ENCODE measurements at regions not wholly inside any gene's neighbourhood (a gene's known extent, or its start where the extent isn't known, plus 50 kb on each side); places are given as distances from the start of the nearest gene placed in this dataset.

GRCh38 chr14:98146416-98146815 lies 1125.6 kb downstream of the BCL11B start:
- H3K36me3 Mint-ChIP-seq (ENCODE audit: low read depth) = no peaks in the 10 kb centered on the region
- peaks cover 28% of the 10 kb centered on the region for H3K4me1 Mint-ChIP-seq (ENCODE audit: low read depth)
- no peaks in the 10 kb centered on the region for H3K27me3 Mint-ChIP-seq (ENCODE audit: low read depth)
- H3K9me3 Mint-ChIP-seq = peaks cover 10% of the 10 kb centered on the region
- no peak overlapping the region for H3K4me3 Mint-ChIP-seq (ENCODE audit: low read depth)
- no peak for DNase-seq (ENCODE audit: low spot score)
- intact Hi-C loops (cut with micrococcal nuclease) = loop anchor here (10.0 kb wide), 1 partner anchor 368 kb away; no protein-coding TSS in a partner anchor
- H3K27ac Mint-ChIP-seq = no peak overlapping the region

- intact Hi-C loops (cut with micrococcal nuclease) = no loop called here
- DNase-seq (ENCODE audit: low spot score) = no peak
- no peak overlapping the region for H3K27ac Mint-ChIP-seq
- H3K4me3 Mint-ChIP-seq (ENCODE audit: low read depth) = no peak overlapping the region
- H3K9me3 Mint-ChIP-seq = peaks cover 10% of the 10 kb centered on the region
- no peaks in the 10 kb centered on the region for H3K27me3 Mint-ChIP-seq (ENCODE audit: low read depth)
- peaks cover 16% of the 10 kb centered on the region for H3K4me1 Mint-ChIP-seq (ENCODE audit: low read depth)
- no peaks in the 10 kb centered on the region for H3K36me3 Mint-ChIP-seq (ENCODE audit: low read depth)
Measured at GRCh38 chr14:98154254-98154653, 1117.7 kb downstream of the BCL11B start.

- Mint-ChIP-seq H3K4me3 (ENCODE audit: low read depth) (no peak overlapping the region), H3K9me3 (no peaks in the 10 kb centered on the region), H3K27ac (no peak overlapping the region), H3K4me1 (ENCODE audit: low read depth) (peaks cover 16% of the 10 kb centered on the region), H3K36me3 (ENCODE audit: low read depth) (no peaks in the 10 kb centered on the region), H3K27me3 (ENCODE audit: low read depth) (no peaks in the 10 kb centered on the region)
- intact Hi-C loops (cut with micrococcal nuclease) = no loop called here
- DNase-seq (ENCODE audit: low spot score) = no peak
Measured at GRCh38 chr14:98156411-98156810, 1115.6 kb downstream of the BCL11B start.

- no peak overlapping the region for H3K4me3 Mint-ChIP-seq (ENCODE audit: low read depth)
Measured at GRCh38 chr14:98160901-98161300, 1111.1 kb downstream of the BCL11B start.

GRCh38 chr14:98161356-98161755 lies 1110.6 kb downstream of the BCL11B start:
- DNase-seq (ENCODE audit: low spot score) = no peak
- H3K27me3 Mint-ChIP-seq (ENCODE audit: low read depth) = no peaks in the 10 kb centered on the region
- H3K36me3 Mint-ChIP-seq (ENCODE audit: low read depth) = no peaks in the 10 kb centered on the region
- H3K27ac Mint-ChIP-seq = no peak overlapping the region
- peaks cover 25% of the 10 kb centered on the region for H3K4me1 Mint-ChIP-seq (ENCODE audit: low read depth)
- intact Hi-C loops (cut with micrococcal nuclease) = no loop called here
- no peak overlapping the region for H3K4me3 Mint-ChIP-seq (ENCODE audit: low read depth)
- H3K9me3 Mint-ChIP-seq = no peaks in the 10 kb centered on the region

More at GRCh38 chr14:98160901-98161300, 1111.1 kb downstream of the BCL11B start:
- intact Hi-C loops (cut with micrococcal nuclease) = no loop called here
- Mint-ChIP-seq H3K9me3 (no peaks in the 10 kb centered on the region), H3K27me3 (ENCODE audit: low read depth) (no peaks in the 10 kb centered on the region), H3K36me3 (ENCODE audit: low read depth) (no peaks in the 10 kb centered on the region), H3K27ac (no peak overlapping the region), H3K4me1 (ENCODE audit: low read depth) (peaks cover 28% of the 10 kb centered on the region)
- no peak for DNase-seq (ENCODE audit: low spot score)

GRCh38 chr14:98162856-98163805 lies 1108.9 kb downstream of the BCL11B start:
- no peak for DNase-seq (ENCODE audit: low spot score)
- Mint-ChIP-seq H3K4me1 (ENCODE audit: low read depth) (peaks cover 28% of the 10 kb centered on the region), H3K27me3 (ENCODE audit: low read depth) (no peaks in the 10 kb centered on the region), H3K36me3 (ENCODE audit: low read depth) (peaks cover 3% of the 10 kb centered on the region), H3K27ac (no peak overlapping the region), H3K9me3 (peaks cover 1% of the 10 kb centered on the region), H3K4me3 (ENCODE audit: low read depth) (no peak overlapping the region)
- intact Hi-C loops (cut with micrococcal nuclease) = no loop called here

GRCh38 chr14:98163873-98164272 lies 1108.1 kb downstream of the BCL11B start:
- peaks cover 9% of the 10 kb centered on the region for H3K9me3 Mint-ChIP-seq
- peaks cover 11% of the 10 kb centered on the region for H3K36me3 Mint-ChIP-seq (ENCODE audit: low read depth)
- intact Hi-C loops (cut with micrococcal nuclease) = no loop called here
- no peaks in the 10 kb centered on the region for H3K27me3 Mint-ChIP-seq (ENCODE audit: low read depth)
- H3K4me1 Mint-ChIP-seq (ENCODE audit: low read depth) = peaks cover 33% of the 10 kb centered on the region
- no peak for DNase-seq (ENCODE audit: low spot score)
- H3K4me3 Mint-ChIP-seq (ENCODE audit: low read depth) = no peak overlapping the region
- H3K27ac Mint-ChIP-seq = no peak overlapping the region

- Mint-ChIP-seq H3K4me1 (ENCODE audit: low read depth) (peaks cover 44% of the 10 kb centered on the region), H3K27me3 (ENCODE audit: low read depth) (no peaks in the 10 kb centered on the region), H3K4me3 (ENCODE audit: low read depth) (no peak overlapping the region), H3K36me3 (ENCODE audit: low read depth) (peaks cover 13% of the 10 kb centered on the region), H3K9me3 (peaks cover 11% of the 10 kb centered on the region), H3K27ac (no peak overlapping the region)
- no peak for DNase-seq (ENCODE audit: low spot score)
- intact Hi-C loops (cut with micrococcal nuclease) = no loop called here
Measured at GRCh38 chr14:98165976-98166375, 1106.0 kb downstream of the BCL11B start.

- intact Hi-C loops (cut with micrococcal nuclease) = no loop called here
- peak overlapping the region; percentile 35 for H3K27ac Mint-ChIP-seq
- no peak for DNase-seq (ENCODE audit: low spot score)
- peaks cover 53% of the 10 kb centered on the region for H3K4me1 Mint-ChIP-seq (ENCODE audit: low read depth)
- H3K36me3 Mint-ChIP-seq (ENCODE audit: low read depth) = peaks cover 13% of the 10 kb centered on the region
- no peaks in the 10 kb centered on the region for H3K27me3 Mint-ChIP-seq (ENCODE audit: low read depth)
- peaks cover 11% of the 10 kb centered on the region for H3K9me3 Mint-ChIP-seq
- no peak overlapping the region for H3K4me3 Mint-ChIP-seq (ENCODE audit: low read depth)
Measured at GRCh38 chr14:98167275-98167674, 1104.7 kb downstream of the BCL11B start.

GRCh38 chr14:98167705-98168104 lies 1104.3 kb downstream of the BCL11B start:
- DNase-seq (ENCODE audit: low spot score) = no peak
- Mint-ChIP-seq H3K4me1 (ENCODE audit: low read depth) (peaks cover 57% of the 10 kb centered on the region), H3K27ac (peak overlapping the region; percentile 37), H3K36me3 (ENCODE audit: low read depth) (peaks cover 13% of the 10 kb centered on the region), H3K27me3 (ENCODE audit: low read depth) (no peaks in the 10 kb centered on the region), H3K9me3 (peaks cover 11% of the 10 kb centered on the region), H3K4me3 (ENCODE audit: low read depth) (no peak overlapping the region)
- intact Hi-C loops (cut with micrococcal nuclease) = loop anchor here (2.0 kb wide), 1 partner anchor 15 kb away; no protein-coding TSS in a partner anchor

GRCh38 chr14:98168211-98168985 lies 1103.6 kb downstream of the BCL11B start:
- Mint-ChIP-seq H3K27me3 (ENCODE audit: low read depth) (no peaks in the 10 kb centered on the region), H3K36me3 (ENCODE audit: low read depth) (peaks cover 13% of the 10 kb centered on the region), H3K4me3 (ENCODE audit: low read depth) (no peak overlapping the region), H3K4me1 (ENCODE audit: low read depth) (peaks cover 60% of the 10 kb centered on the region), H3K9me3 (peaks cover 11% of the 10 kb centered on the region), H3K27ac (peak overlapping the region; percentile 77)
- intact Hi-C loops (cut with micrococcal nuclease) = loop anchor here (2.0 kb wide), 1 partner anchor 14 kb away; no protein-coding TSS in a partner anchor
- no peak for DNase-seq (ENCODE audit: low spot score)

- peaks cover 13% of the 10 kb centered on the region for H3K36me3 Mint-ChIP-seq (ENCODE audit: low read depth)
- intact Hi-C loops (cut with micrococcal nuclease) = loop anchor here (1.0 to 2.0 kb wide), 3 partner anchors 8 to 65 kb away; no protein-coding TSS in a partner anchor
- H3K9me3 Mint-ChIP-seq = peaks cover 11% of the 10 kb centered on the region
- H3K4me1 Mint-ChIP-seq (ENCODE audit: low read depth) = peaks cover 63% of the 10 kb centered on the region
- no peak for DNase-seq (ENCODE audit: low spot score)
- H3K4me3 Mint-ChIP-seq (ENCODE audit: low read depth) = no peak overlapping the region
- H3K27ac Mint-ChIP-seq = peak overlapping the region; percentile 77
- H3K27me3 Mint-ChIP-seq (ENCODE audit: low read depth) = no peaks in the 10 kb centered on the region
Measured at GRCh38 chr14:98169170-98169587, 1102.8 kb downstream of the BCL11B start.
